ENCODE measurements at regions not wholly inside any gene's neighbourhood (a gene's known extent, or its start where the extent isn't known, plus 50 kb on each side); places are given as distances from the start of the nearest gene placed in this dataset.

DNA sequence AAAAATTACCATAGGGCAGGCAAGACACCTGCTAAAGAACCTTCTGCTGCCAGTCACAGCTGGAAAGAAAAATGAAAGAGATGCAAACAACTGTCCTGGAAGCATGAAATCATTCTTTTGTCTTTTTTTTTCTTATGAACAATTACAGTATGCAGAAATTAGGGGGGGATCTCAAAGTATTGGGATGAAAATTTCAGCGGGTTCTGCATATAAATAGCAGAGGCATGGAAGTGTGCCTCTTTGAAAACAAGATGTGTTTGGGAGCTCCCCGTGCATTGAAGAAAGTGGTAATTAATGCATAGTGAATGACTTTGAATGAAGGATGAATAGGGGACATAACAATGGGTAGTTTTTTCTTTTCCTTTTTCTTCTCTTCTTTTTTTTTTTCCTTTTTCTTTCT, 431.2 kb downstream of the SOX2 start:
- no peaks in the 10 kb centered on the region for H3K27me3 ChIP-seq (replicated peaks in 1 of 4; ENCODE audit: control extremely low read depth in 1 of 4, control insufficient read depth in 3 of 4, insufficient read depth in 4 of 4, low read length in 3 of 4)
- TF ChIP-seq, protein P1, sequence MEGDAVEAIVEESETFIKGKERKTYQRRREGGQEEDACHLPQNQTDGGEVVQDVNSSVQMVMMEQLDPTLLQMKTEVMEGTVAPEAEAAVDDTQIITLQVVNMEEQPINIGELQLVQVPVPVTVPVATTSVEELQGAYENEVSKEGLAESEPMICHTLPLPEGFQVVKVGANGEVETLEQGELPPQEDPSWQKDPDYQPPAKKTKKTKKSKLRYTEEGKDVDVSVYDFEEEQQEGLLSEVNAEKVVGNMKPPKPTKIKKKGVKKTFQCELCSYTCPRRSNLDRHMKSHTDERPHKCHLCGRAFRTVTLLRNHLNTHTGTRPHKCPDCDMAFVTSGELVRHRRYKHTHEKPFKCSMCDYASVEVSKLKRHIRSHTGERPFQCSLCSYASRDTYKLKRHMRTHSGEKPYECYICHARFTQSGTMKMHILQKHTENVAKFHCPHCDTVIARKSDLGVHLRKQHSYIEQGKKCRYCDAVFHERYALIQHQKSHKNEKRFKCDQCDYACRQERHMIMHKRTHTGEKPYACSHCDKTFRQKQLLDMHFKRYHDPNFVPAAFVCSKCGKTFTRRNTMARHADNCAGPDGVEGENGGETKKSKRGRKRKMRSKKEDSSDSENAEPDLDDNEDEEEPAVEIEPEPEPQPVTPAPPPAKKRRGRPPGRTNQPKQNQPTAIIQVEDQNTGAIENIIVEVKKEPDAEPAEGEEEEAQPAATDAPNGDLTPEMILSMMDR (IDR thresholded peaks at IDR 0.05): no peak
- TF ChIP-seq EZH2 (IDR thresholded peaks at IDR 0.05; ENCODE audit: borderline replicate concordance, insufficient read depth, low read depth, low read length, poor library complexity, severe bottlenecking): no peak
- no peaks in the 10 kb centered on the region for H3K36me3 ChIP-seq (replicated peaks in 1 of 2; ENCODE audit: control extremely low read depth in 1 of 2, control insufficient read depth in 1 of 2, extremely low read depth in 1 of 2, insufficient read depth in 2 of 2, low read length in 1 of 2)
- Mint-ChIP-seq H3K9me3 (ENCODE audit: insufficient read depth) (no peaks in the 10 kb centered on the region), H3K27ac (no peak overlapping the region), H3K4me3 (no peak overlapping the region), H3K4me1 (no peaks in the 10 kb centered on the region), H3K27me3 (no peaks in the 10 kb centered on the region)
- ChIA-PET POLR2A (no interaction called here), CTCF (interaction anchor here (0.5 to 0.6 kb wide), 2 partner anchors 61 to 108 kb away, joined by 3 read pairs; no protein-coding TSS in a partner anchor)
- H3K9me3 ChIP-seq (ENCODE audit: control extremely low read depth in 1 of 3, control insufficient read depth in 2 of 3, insufficient read depth in 1 of 3, low read length in 2 of 3): no peaks in the 10 kb centered on the region
- H2AFZ ChIP-seq (ENCODE audit: insufficient read depth, low read depth, low read length, poor library complexity, severe bottlenecking): no peak overlapping the region
- WGBS (ENCODE audit: insufficient coverage): 50% methylated on average over 1 of the region's 2 CpGs
- no peaks in the 10 kb centered on the region for H4K20me1 ChIP-seq (ENCODE audit: control insufficient read depth, insufficient read depth, low read length, poor library complexity, severe bottlenecking)
- no peak overlapping the region for H3K9ac ChIP-seq (ENCODE audit: low read length)
- no peak overlapping the region for H3K27ac ChIP-seq (ENCODE audit: low read length in 2 of 2)
- no peak overlapping the region for H3K4me2 ChIP-seq (replicated peaks; ENCODE audit: low read depth, low read length, poor library complexity, severe bottlenecking)
- no peak for DNase-seq
- ATAC-seq (ENCODE audit: low read depth): no peak
- H3K79me2 ChIP-seq (ENCODE audit: control insufficient read depth, insufficient read depth, low read length): no peaks in the 10 kb centered on the region
- intact Hi-C loops (cut with micrococcal nuclease): no loop called here
- no peaks in the 10 kb centered on the region for H3K4me1 ChIP-seq (ENCODE audit: control insufficient read depth in 2 of 2, insufficient read depth in 2 of 2, low read length in 2 of 2)
- no peak overlapping the region for H3K4me3 ChIP-seq (ENCODE audit: control extremely low read depth in 1 of 5, extremely low read depth in 1 of 5, insufficient read depth in 1 of 5, low read depth in 2 of 5, low read length in 4 of 5)

DNA sequence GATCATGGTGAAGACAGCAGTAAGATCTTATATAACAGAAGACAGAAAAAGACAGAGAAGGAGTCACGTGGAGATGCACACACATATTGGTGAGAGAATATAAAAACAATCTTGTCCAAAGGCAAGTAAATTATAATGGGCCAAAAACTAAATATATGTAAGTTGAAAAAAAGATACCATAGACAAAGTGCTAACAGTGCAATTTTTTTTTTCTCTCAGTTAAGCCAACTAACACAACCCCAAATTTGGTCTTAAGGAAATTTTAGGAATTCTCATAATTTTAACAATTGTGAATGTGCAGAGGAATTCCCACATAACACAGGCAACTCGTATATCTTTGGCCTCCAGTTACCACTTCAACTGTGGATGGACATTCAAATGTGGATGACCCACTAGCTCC, 432.2 kb downstream of the SOX2 start:
- DNase-seq (no peak), ATAC-seq (ENCODE audit: low read depth) (no peak)
- no peaks in the 10 kb centered on the region for H3K79me2 ChIP-seq (ENCODE audit: control insufficient read depth, insufficient read depth, low read length)
- POLR2A ChIA-PET: no interaction called here
- no peaks in the 10 kb centered on the region for H4K20me1 ChIP-seq (ENCODE audit: control insufficient read depth, insufficient read depth, low read length, poor library complexity, severe bottlenecking)
- H3K9ac ChIP-seq (ENCODE audit: low read length): no peak overlapping the region
- H3K4me3 Mint-ChIP-seq: no peak overlapping the region
- H3K4me3 ChIP-seq (ENCODE audit: control extremely low read depth in 1 of 5, extremely low read depth in 1 of 5, insufficient read depth in 1 of 5, low read depth in 2 of 5, low read length in 4 of 5): no peak overlapping the region
- CTCF ChIA-PET: no interaction called here
- no peak overlapping the region for H2AFZ ChIP-seq (ENCODE audit: insufficient read depth, low read depth, low read length, poor library complexity, severe bottlenecking)
- no peaks in the 10 kb centered on the region for H3K27me3 ChIP-seq (replicated peaks in 1 of 4; ENCODE audit: control extremely low read depth in 1 of 4, control insufficient read depth in 3 of 4, insufficient read depth in 4 of 4, low read length in 3 of 4)
- no peaks in the 10 kb centered on the region for H3K4me1 Mint-ChIP-seq
- WGBS (ENCODE audit: insufficient coverage): no CpG with 5 or more reads among the region's 2 CpGs
- no peak overlapping the region for H3K4me2 ChIP-seq (replicated peaks; ENCODE audit: low read depth, low read length, poor library complexity, severe bottlenecking)
- H3K27ac ChIP-seq (ENCODE audit: low read length in 2 of 2): no peak overlapping the region
- H3K36me3 ChIP-seq (replicated peaks in 1 of 2; ENCODE audit: control extremely low read depth in 1 of 2, control insufficient read depth in 1 of 2, extremely low read depth in 1 of 2, insufficient read depth in 2 of 2, low read length in 1 of 2): no peaks in the 10 kb centered on the region
- no peaks in the 10 kb centered on the region for H3K27me3 Mint-ChIP-seq
- H3K9me3 Mint-ChIP-seq (ENCODE audit: insufficient read depth): no peaks in the 10 kb centered on the region
- intact Hi-C loops (cut with micrococcal nuclease): no loop called here
- H3K9me3 ChIP-seq (ENCODE audit: control extremely low read depth in 1 of 3, control insufficient read depth in 2 of 3, insufficient read depth in 1 of 3, low read length in 2 of 3): no peaks in the 10 kb centered on the region
- TF ChIP-seq, protein P1 (IDR thresholded peaks at IDR 0.05): no peak
- no peak for TF ChIP-seq EZH2 (IDR thresholded peaks at IDR 0.05; ENCODE audit: borderline replicate concordance, insufficient read depth, low read depth, low read length, poor library complexity, severe bottlenecking)
- no peak overlapping the region for H3K27ac Mint-ChIP-seq
- no peaks in the 10 kb centered on the region for H3K4me1 ChIP-seq (ENCODE audit: control insufficient read depth in 2 of 2, insufficient read depth in 2 of 2, low read length in 2 of 2)
